Right atrium auricular region (tissue), 2 donors: ENCODE measurements at regions not wholly inside any gene's neighbourhood (a gene's known extent, or its start where the extent isn't known, plus 50 kb on each side); places are given as distances from the start of the nearest gene placed in this dataset.
"Not testable (repeated sequence)": the region's sequence is repeated elsewhere in the genome, so short reads cannot be mapped to it uniquely, and the experiment has no call there.

Experiments used
- DNase-seq: peaks from one replicate; pipeline ENCODE4 v3.0.0-alpha.2; 2019; ENCODE audit warnings: low spot score
- H3K27ac ChIP-seq, 2 donors: fragments of 200-600 bp; sonication (generic); 1 replicate in 1 of 2; 2 replicates in 1 of 2; pipeline ENCODE4 v1.5.1; 2016 to 2019
- H3K27me3 ChIP-seq, 2 donors: fragments of 200-600 bp; sonication (generic); one replicate each; pipeline versions ENCODE4 v1.5.1 to v1.6.0; 2017 to 2019
- H3K36me3 ChIP-seq: fragments of 200-600 bp; sonication (generic); one replicate; pipeline ENCODE4 v1.5.1; 2016
- H3K4me1 ChIP-seq, 2 donors: fragments of 200-600 bp; sonication (generic); one replicate each; pipeline versions ENCODE4 v1.5.1 to v1.6.0; 2017 to 2019
- H3K4me3 ChIP-seq, 2 donors: fragments of 200-600 bp; sonication (generic); 1 replicate in 1 of 2; 2 replicates in 1 of 2; pipeline ENCODE4 v1.5.1; 2017 to 2019; ENCODE audit warnings: mild to moderate bottlenecking in 1 of 2, moderate library complexity in 1 of 2
- H3K9me3 ChIP-seq, 2 donors: fragments of 200-600 bp; sonication (generic); one replicate each; pipeline ENCODE4 v1.5.1; 2019
- TF ChIP-seq, protein P1 (sequence below), 2 donors: fragments of 200-600 bp; sonication (generic); IDR thresholded peaks; one replicate each; pipeline ENCODE4 v1.5.1; 2019; ENCODE audit warnings: antibody characterized with exemption in 2 of 2

GRCh38 chr7:42650701-42651100 lies 261.2 kb downstream of the C7orf25 start:
- Histone ChIP-seq H3K9me3 (peaks cover 0 to 7% of the 10 kb centered on the region in 2 donors), H3K4me3 (no peak overlapping the region), H3K27ac (no peak overlapping the region), H3K4me1 (no peaks in the 10 kb centered on the region), H3K36me3 (no peaks in the 10 kb centered on the region), H3K27me3 (no peaks in the 10 kb centered on the region)
- TF ChIP-seq, protein P1, sequence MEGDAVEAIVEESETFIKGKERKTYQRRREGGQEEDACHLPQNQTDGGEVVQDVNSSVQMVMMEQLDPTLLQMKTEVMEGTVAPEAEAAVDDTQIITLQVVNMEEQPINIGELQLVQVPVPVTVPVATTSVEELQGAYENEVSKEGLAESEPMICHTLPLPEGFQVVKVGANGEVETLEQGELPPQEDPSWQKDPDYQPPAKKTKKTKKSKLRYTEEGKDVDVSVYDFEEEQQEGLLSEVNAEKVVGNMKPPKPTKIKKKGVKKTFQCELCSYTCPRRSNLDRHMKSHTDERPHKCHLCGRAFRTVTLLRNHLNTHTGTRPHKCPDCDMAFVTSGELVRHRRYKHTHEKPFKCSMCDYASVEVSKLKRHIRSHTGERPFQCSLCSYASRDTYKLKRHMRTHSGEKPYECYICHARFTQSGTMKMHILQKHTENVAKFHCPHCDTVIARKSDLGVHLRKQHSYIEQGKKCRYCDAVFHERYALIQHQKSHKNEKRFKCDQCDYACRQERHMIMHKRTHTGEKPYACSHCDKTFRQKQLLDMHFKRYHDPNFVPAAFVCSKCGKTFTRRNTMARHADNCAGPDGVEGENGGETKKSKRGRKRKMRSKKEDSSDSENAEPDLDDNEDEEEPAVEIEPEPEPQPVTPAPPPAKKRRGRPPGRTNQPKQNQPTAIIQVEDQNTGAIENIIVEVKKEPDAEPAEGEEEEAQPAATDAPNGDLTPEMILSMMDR (IDR thresholded peaks at IDR 0.05): no peak
- DNase-seq: no peak

- H3K36me3 ChIP-seq: no peaks in the 10 kb centered on the region
- no peak overlapping the region for H3K27ac ChIP-seq
- no peak for DNase-seq
- H3K9me3 ChIP-seq: peaks cover 0 to 3% of the 10 kb centered on the region in 2 donors
- TF ChIP-seq, protein P1 (IDR thresholded peaks at IDR 0.05): no peak
- no peaks in the 10 kb centered on the region for H3K27me3 ChIP-seq
- H3K4me3 ChIP-seq: no peak overlapping the region
- no peaks in the 10 kb centered on the region for H3K4me1 ChIP-seq
These were observed 261.7 kb downstream of the C7orf25 start for GRCh38 chr7:42650171-42650570.

DNA sequence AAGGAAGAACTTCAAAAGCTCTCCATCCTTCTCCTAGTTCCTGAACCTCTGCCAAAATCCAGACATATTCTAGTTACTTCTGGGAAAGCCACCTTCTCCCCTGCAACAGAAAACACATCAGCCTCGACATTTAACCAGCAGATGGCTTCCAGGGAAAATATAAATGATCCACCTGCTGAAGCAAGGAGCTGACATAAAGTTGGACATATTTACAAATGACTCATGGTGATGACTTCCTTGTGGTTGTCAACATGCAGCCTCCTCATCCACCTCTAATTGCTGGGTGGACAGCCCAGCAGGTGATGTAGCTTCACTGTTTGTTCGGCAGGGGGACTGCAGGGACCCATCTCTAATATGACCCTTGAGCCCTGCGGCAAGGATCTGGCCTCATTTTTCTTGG lies 266.0 kb downstream of the C7orf25 start:
- H3K9me3 ChIP-seq: no peaks in the 10 kb centered on the region
- H3K4me1 ChIP-seq: no peaks in the 10 kb centered on the region
- no peaks in the 10 kb centered on the region for H3K27me3 ChIP-seq
- no peak overlapping the region for H3K27ac ChIP-seq
- H3K4me3 ChIP-seq: no peak overlapping the region
- no peak for DNase-seq
- TF ChIP-seq, protein P1 (IDR thresholded peaks at IDR 0.05): no peak
- H3K36me3 ChIP-seq: no peaks in the 10 kb centered on the region

GRCh38 chr7:42642699-42643098 lies 269.2 kb downstream of the C7orf25 start:
- no peaks in the 10 kb centered on the region for H3K9me3 ChIP-seq
- no peak overlapping the region for H3K27ac ChIP-seq
- no peak overlapping the region for H3K4me3 ChIP-seq
- H3K4me1 ChIP-seq: no peaks in the 10 kb centered on the region
- TF ChIP-seq, protein P1 (IDR thresholded peaks at IDR 0.05): no peak
- no peaks in the 10 kb centered on the region for H3K36me3 ChIP-seq
- DNase-seq: no peak
- no peaks in the 10 kb centered on the region for H3K27me3 ChIP-seq

- TF ChIP-seq, protein P1 (IDR thresholded peaks at IDR 0.05): no peak
- H3K4me3 ChIP-seq: no peak overlapping the region
- DNase-seq: no peak
- H3K27me3 ChIP-seq: no peaks in the 10 kb centered on the region
- no peaks in the 10 kb centered on the region for H3K36me3 ChIP-seq
- no peaks in the 10 kb centered on the region for H3K9me3 ChIP-seq
- no peaks in the 10 kb centered on the region for H3K4me1 ChIP-seq
- no peak overlapping the region for H3K27ac ChIP-seq
These were observed 271.9 kb downstream of the C7orf25 start for GRCh38 chr7:42639930-42640329.

- not testable (repeated sequence) for H3K9me3 ChIP-seq, H3K27ac ChIP-seq, H3K4me1 ChIP-seq, DNase-seq, H3K27me3 ChIP-seq, H3K4me3 ChIP-seq, H3K36me3 ChIP-seq
These were observed 275.5 kb downstream of the C7orf25 start for GRCh38 chr7:42636380-42636779.
